Tibial nerve (tissue), 4 donors: ENCODE measurements at regions not wholly inside any gene's neighbourhood (a gene's known extent, or its start where the extent isn't known, plus 50 kb on each side); places are given as distances from the start of the nearest gene placed in this dataset.

Experiments
- DNase-seq, 2 donors: peaks; one replicate each; pipeline ENCODE4 v3.0.0-alpha.2; 2019; ENCODE audit warnings: low spot score in 2 of 2
- H3K27ac ChIP-seq, 4 donors: fragments of 200-600 bp; sonication (generic) in 3 of 4; one replicate each; pipeline ENCODE4 v1.5.1; 2017 to 2019; ENCODE audit warnings: mild to moderate bottlenecking in 1 of 4
- H3K27me3 ChIP-seq, 2 donors: fragments of 200-600 bp; sonication (generic) in 1 of 2; one replicate each; pipeline versions ENCODE4 v1.5.1 to v1.6.0; 2017 to 2019
- H3K36me3 ChIP-seq, 3 donors: fragments of 200-600 bp; sonication (generic); one replicate each; pipeline ENCODE4 v1.5.1; 2018 to 2019
- H3K4me1 ChIP-seq, 4 donors: fragments of 200-600 bp; sonication (generic) in 3 of 4; one replicate each; pipeline ENCODE4 v1.5.1; 2017 to 2019
- H3K4me3 ChIP-seq, 4 donors: fragments of 200-600 bp; sonication (generic) in 3 of 4; one replicate each; pipeline ENCODE4 v1.5.1; 2017 to 2019; ENCODE audit warnings: mild to moderate bottlenecking in 1 of 4, moderate library complexity in 1 of 4
- H3K9me3 ChIP-seq, 4 donors: fragments of 200-600 bp; sonication (generic) in 3 of 4; one replicate each; pipeline ENCODE4 v1.5.1; 2017 to 2019
- EP300 ChIP-seq, 2 donors: sonication (generic); formaldehyde crosslinking; IDR thresholded peaks; one replicate each; pipeline ENCODE4 v1.6.1; 2017; ENCODE audit warnings: antibody characterized with exemption in 2 of 2, mild to moderate bottlenecking in 1 of 2
- POLR2A ChIP-seq, 2 donors: fragments of 450-650 bp; IDR thresholded peaks; one replicate each; pipeline ENCODE4 v1.6.1; 2017; ENCODE audit warnings: antibody characterized with exemption in 2 of 2, mild to moderate bottlenecking in 2 of 2, moderate library complexity in 2 of 2
- WGBS, 2 donors: methylation state at CpG; one replicate each; pipeline ENCODE4 v1.1.5; 2018; 5-methylcytosine and 5-hydroxymethylcytosine counted together
- TF ChIP-seq, protein P1 (sequence below), 5 experiments: fragments of 200-600 bp in 3 of 5; fragments of 450-650 bp in 2 of 5; sonication (generic) in 3 of 5; IDR thresholded peaks; one replicate each; pipeline ENCODE4 v1.5.1; 2016 to 2019; ENCODE audit warnings: antibody characterized with exemption in 5 of 5, mild to moderate bottlenecking in 3 of 5, moderate library complexity in 2 of 5

DNA sequence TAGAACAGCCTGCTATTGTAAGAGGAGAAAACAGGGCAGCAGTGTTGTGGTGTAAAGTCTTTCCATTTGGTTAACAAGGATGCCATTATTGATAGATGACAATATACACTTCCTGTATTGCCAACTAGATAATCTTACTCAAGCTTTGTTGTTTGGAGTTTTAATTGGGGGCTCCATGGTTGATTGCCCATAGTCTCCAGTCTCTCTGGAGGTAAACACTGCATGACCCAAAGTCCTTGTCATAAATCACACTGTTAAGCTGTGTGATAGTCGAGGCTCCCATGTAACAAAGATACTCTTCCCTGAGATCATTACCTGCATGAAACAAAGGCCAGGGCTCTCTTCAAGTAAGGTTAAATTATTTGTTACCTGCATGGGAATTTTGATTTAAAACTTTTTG lies 394.6 kb downstream of the C4orf33 start:
- TF ChIP-seq POLR2A (IDR thresholded peaks at IDR 0.05), result no peak
- no peak for TF ChIP-seq EP300 (IDR thresholded peaks at IDR 0.05)
- DNase-seq, result no peak
- Histone ChIP-seq H3K4me3 (no peak overlapping the region), H3K27ac (no peak overlapping the region), H3K36me3 (no peaks in the 10 kb centered on the region), H3K4me1 (no peaks in the 10 kb centered on the region), H3K27me3 (no peaks in the 10 kb centered on the region), H3K9me3 (no peaks in the 10 kb centered on the region)
- WGBS, 2 donors, result 47 to 48% methylated on average over 1 of the region's 1 CpG

DNA sequence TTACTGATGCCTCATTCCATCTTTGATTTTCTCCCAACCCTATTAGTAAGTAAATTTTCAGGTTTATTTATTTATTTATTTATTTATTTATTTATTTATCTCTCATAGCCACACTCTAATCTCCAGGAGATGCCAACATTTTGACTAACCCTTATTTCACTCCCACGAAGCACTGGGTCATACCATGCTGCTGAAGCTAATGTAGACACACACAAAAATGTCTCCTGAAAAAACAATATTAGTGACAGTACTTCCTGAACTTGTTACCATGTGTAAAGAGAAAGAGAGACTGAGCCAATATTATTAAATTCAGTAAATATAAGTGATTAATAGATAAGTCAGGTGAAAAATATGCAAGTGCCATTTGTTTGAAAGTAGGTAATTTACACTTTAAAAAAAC lies 402.7 kb downstream of the C4orf33 start:
- WGBS, 2 donors, result 81 to 89% methylated on average over 1 of the region's 1 CpG
- no peaks in the 10 kb centered on the region for H3K27me3 ChIP-seq
- no peaks in the 10 kb centered on the region for H3K36me3 ChIP-seq
- TF ChIP-seq, protein P1, sequence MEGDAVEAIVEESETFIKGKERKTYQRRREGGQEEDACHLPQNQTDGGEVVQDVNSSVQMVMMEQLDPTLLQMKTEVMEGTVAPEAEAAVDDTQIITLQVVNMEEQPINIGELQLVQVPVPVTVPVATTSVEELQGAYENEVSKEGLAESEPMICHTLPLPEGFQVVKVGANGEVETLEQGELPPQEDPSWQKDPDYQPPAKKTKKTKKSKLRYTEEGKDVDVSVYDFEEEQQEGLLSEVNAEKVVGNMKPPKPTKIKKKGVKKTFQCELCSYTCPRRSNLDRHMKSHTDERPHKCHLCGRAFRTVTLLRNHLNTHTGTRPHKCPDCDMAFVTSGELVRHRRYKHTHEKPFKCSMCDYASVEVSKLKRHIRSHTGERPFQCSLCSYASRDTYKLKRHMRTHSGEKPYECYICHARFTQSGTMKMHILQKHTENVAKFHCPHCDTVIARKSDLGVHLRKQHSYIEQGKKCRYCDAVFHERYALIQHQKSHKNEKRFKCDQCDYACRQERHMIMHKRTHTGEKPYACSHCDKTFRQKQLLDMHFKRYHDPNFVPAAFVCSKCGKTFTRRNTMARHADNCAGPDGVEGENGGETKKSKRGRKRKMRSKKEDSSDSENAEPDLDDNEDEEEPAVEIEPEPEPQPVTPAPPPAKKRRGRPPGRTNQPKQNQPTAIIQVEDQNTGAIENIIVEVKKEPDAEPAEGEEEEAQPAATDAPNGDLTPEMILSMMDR (IDR thresholded peaks at IDR 0.05), result no peak
- TF ChIP-seq POLR2A (IDR thresholded peaks at IDR 0.05) (no peak), EP300 (IDR thresholded peaks at IDR 0.05) (no peak)
- DNase-seq, result no peak
- no peaks in the 10 kb centered on the region for H3K4me1 ChIP-seq
- H3K4me3 ChIP-seq, result no peak overlapping the region
- no peaks in the 10 kb centered on the region for H3K9me3 ChIP-seq
- no peak overlapping the region for H3K27ac ChIP-seq

DNA sequence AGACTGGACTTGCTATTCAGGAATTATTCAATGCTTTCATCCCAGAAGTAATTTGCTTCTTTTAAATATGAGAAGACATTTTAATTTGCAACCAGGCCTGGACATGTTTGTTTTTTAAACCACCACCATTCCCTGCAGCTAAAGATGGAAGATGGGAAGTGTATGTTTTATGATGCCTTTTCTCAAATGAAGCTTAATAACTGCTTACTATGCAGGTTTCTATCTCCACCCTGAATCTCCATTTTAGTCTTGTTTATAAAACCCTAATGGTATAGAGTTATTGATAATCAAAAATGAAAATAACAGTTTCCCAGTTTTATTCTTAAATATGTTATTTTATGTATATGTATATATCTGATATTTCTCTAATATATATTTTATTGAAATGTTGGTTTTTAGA lies 418.9 kb downstream of the C4orf33 start:
- Histone ChIP-seq H3K27ac (no peak overlapping the region), H3K9me3 (no peaks in the 10 kb centered on the region), H3K4me3 (no peak overlapping the region), H3K36me3 (no peaks in the 10 kb centered on the region), H3K27me3 (no peaks in the 10 kb centered on the region), H3K4me1 (no peaks in the 10 kb centered on the region)
- no peak for DNase-seq
- TF ChIP-seq, protein P1 (IDR thresholded peaks at IDR 0.05), result no peak
- TF ChIP-seq POLR2A (IDR thresholded peaks at IDR 0.05) (no peak), EP300 (IDR thresholded peaks at IDR 0.05) (no peak)

DNA sequence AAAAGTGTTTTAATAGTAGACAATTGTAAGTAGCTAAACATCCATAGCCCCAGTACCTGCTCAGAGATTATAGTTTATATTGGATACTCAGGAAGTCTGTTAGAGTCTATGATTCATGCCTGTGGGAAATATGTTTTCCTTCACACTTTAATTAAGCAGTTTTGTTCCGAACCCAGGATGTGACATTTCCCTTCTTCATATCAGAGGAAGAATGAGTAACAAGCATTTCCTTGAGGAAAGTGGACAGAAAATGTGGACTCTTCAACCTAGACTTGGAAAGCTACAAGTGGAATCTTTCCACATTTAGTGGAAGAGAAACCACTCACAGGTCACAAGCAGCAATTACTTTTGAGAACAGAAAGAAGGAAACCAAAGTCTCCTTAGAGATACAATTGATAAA lies 419.4 kb downstream of the C4orf33 start:
- 54 to 64% methylated on average over 1 of the region's 1 CpG for WGBS, 2 donors
- Histone ChIP-seq H3K27me3 (no peaks in the 10 kb centered on the region), H3K36me3 (no peaks in the 10 kb centered on the region), H3K4me3 (no peak overlapping the region), H3K4me1 (no peaks in the 10 kb centered on the region), H3K27ac (no peak overlapping the region), H3K9me3 (no peaks in the 10 kb centered on the region)
- DNase-seq, result no peak
- TF ChIP-seq, protein P1 (IDR thresholded peaks at IDR 0.05), result no peak
- no peak for TF ChIP-seq EP300 (IDR thresholded peaks at IDR 0.05)

DNA sequence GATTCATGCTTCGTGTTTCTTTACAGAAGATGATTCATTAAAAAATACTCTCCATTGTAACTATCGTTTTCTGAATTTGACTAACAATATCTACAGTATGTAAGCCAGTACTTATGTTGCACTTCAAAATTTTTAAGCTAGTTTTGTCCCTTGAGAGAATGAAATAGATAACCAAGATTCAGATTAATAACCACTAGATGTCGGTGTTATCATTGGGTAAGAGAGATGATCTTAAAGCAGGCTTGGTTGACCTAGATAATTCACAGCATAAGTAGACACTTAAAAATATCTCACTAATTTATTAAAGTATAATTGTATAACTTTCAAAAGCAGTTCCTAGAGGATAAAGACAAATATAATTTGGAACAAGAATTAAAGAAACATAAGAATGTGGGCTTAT lies 430.9 kb downstream of the C4orf33 start:
- Histone ChIP-seq H3K4me1 (no peaks in the 10 kb centered on the region), H3K4me3 (no peak overlapping the region), H3K36me3 (no peaks in the 10 kb centered on the region), H3K27ac (no peak overlapping the region), H3K27me3 (no peaks in the 10 kb centered on the region), H3K9me3 (no peaks in the 10 kb centered on the region)
- no peak for DNase-seq
- TF ChIP-seq EP300 (IDR thresholded peaks at IDR 0.05) (no peak), POLR2A (IDR thresholded peaks at IDR 0.05) (no peak)
- TF ChIP-seq, protein P1 (IDR thresholded peaks at IDR 0.05), result peak in 1 of 5 experiments; percentile 6
- 44 to 46% methylated on average over 3 of the region's 3 CpGs for WGBS, 2 donors

DNA sequence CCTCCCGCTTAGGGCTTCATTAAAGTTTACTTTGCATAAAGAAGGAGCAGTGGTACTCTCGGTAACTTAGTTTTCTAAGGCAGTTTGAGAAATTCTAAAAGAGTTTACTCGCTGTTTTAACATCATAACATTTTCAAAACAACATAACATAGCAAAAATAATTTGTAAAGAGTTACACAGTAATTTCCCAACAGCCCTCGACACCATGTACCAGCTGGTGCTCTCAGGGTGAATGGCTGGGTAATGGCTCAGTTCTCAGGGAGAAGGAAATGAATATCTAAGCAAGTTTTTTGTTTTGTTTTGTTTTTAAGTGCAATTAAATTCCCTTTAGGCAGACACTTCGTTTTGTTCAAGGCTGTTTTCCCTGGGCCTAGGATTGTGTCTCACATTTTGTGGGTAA lies 435.3 kb downstream of the C4orf33 start:
- no peak overlapping the region for H3K4me3 ChIP-seq
- H3K36me3 ChIP-seq, result no peaks in the 10 kb centered on the region
- H3K4me1 ChIP-seq, result no peaks in the 10 kb centered on the region
- H3K27me3 ChIP-seq, result no peaks in the 10 kb centered on the region
- WGBS, 2 donors, result 88 to 89% methylated on average over 5 of the region's 5 CpGs
- no peak for DNase-seq
- no peak overlapping the region for H3K27ac ChIP-seq
- H3K9me3 ChIP-seq, result no peaks in the 10 kb centered on the region
- TF ChIP-seq EP300 (IDR thresholded peaks at IDR 0.05), result no peak
- TF ChIP-seq, protein P1 (IDR thresholded peaks at IDR 0.05), result no peak
- no peak for TF ChIP-seq POLR2A (IDR thresholded peaks at IDR 0.05)
